ENCODE measurements at regions not wholly inside any gene's neighbourhood (a gene's known extent, or its start where the extent isn't known, plus 50 kb on each side); places are given as distances from the start of the nearest gene placed in this dataset.

DNA sequence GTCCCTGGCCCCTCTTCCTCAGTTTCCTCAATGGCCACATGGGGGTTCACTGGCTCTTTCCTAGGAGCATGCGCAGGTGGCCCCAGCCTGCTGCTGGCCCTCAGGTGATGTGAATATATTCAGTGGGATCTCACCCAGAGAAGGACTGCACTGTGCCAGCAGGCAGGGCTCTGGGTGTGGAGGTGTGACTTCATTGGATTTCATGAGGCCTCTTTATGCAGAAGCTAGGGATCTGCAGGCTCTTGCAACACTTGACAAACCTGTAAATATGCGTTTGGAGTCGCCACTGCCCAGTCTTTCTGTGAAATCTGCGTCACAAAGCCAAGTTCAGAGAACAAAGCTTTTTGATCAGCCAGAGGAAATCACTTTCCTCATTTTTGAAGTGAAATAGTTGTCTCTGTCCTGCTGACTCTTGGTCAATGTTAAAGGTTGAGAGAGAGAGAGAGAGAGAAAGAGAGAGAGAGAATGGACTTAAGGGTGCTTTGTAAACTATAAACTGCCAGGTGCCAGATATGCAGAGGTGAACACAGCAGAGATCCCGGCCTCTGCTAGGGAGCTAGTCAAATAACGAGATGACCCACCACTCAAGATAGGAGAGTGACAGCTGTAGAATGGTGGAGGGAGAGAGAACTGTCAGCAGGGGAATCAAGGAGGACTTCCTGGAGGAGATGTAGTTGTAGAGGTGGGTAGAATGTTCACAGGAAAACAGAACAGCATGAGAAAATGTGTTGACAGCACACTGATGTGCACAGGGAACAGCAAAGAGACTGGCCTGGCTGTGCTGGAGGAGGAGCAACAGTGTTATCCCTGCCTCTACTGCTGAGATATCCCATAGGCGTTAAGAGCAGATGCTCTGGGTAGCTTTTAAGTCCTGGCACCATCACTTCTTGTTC lies 167.0 kb upstream of the ZNF618 start:
- TF ChIP-seq, protein P1, sequence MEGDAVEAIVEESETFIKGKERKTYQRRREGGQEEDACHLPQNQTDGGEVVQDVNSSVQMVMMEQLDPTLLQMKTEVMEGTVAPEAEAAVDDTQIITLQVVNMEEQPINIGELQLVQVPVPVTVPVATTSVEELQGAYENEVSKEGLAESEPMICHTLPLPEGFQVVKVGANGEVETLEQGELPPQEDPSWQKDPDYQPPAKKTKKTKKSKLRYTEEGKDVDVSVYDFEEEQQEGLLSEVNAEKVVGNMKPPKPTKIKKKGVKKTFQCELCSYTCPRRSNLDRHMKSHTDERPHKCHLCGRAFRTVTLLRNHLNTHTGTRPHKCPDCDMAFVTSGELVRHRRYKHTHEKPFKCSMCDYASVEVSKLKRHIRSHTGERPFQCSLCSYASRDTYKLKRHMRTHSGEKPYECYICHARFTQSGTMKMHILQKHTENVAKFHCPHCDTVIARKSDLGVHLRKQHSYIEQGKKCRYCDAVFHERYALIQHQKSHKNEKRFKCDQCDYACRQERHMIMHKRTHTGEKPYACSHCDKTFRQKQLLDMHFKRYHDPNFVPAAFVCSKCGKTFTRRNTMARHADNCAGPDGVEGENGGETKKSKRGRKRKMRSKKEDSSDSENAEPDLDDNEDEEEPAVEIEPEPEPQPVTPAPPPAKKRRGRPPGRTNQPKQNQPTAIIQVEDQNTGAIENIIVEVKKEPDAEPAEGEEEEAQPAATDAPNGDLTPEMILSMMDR (IDR thresholded peaks at IDR 0.05; ENCODE audit: insufficient read depth, low read length, poor library complexity, severe bottlenecking), result no peak
- no peak for TF ChIP-seq EZH2phosphoT487 (conservative IDR thresholded peaks at IDR 0.05; ENCODE audit: low read length)
